ENCODE measurements at regions not wholly inside any gene's neighbourhood (a gene's known extent, or its start where the extent isn't known, plus 50 kb on each side); places are given as distances from the start of the nearest gene placed in this dataset.
"Not testable (repeated sequence)": the region's sequence is repeated elsewhere in the genome, so short reads cannot be mapped to it uniquely, and the experiment has no call there.

GRCh38 chr5:52165806-52166205 lies 621.9 kb upstream of the ITGA1 start:
- TF ChIP-seq CTCF, EZH2, EZH2phosphoT487 (IDR thresholded peaks at IDR 0.05): not testable (repeated sequence)
